ENCODE measurements at regions not wholly inside any gene's neighbourhood (a gene's known extent, or its start where the extent isn't known, plus 50 kb on each side); places are given as distances from the start of the nearest gene placed in this dataset.
"Not testable (repeated sequence)": the region's sequence is repeated elsewhere in the genome, so short reads cannot be mapped to it uniquely, and the experiment has no call there.

- peak; percentile 44 for DNase-seq (ENCODE audit: low read depth)
Measured at GRCh38 chr10:22158426-22158825, 59.4 kb downstream of the EBLN1 start.

- DNase-seq (ENCODE audit: low read depth) = peak; percentile 8
Measured at GRCh38 chr10:22156750-22157149, 61.1 kb downstream of the EBLN1 start.

GRCh38 chr10:22152403-22152802, 65.4 kb downstream of the EBLN1 start:
- DNase-seq (ENCODE audit: low read depth) = no peak

GRCh38 chr10:22150842-22151241, 67.0 kb downstream of the EBLN1 start:
- no peak for DNase-seq (ENCODE audit: low read depth)

GRCh38 chr10:22148961-22149360, 68.9 kb downstream of the EBLN1 start:
- peak; percentile 32 for DNase-seq (ENCODE audit: low read depth)

GRCh38 chr10:22145873-22146272, 71.9 kb downstream of the EBLN1 start:
- DNase-seq (ENCODE audit: low read depth) = not testable (repeated sequence)

- no peak for DNase-seq (ENCODE audit: low read depth)
Measured at GRCh38 chr10:22137542-22137941, 80.3 kb downstream of the EBLN1 start.

- DNase-seq (ENCODE audit: low read depth) = no peak
Measured at GRCh38 chr10:22135591-22135990, 82.2 kb downstream of the EBLN1 start.

GRCh38 chr10:22133749-22134624, 83.8 kb downstream of the EBLN1 start:
- DNase-seq (ENCODE audit: low read depth) = peak; percentile 39

- DNase-seq (ENCODE audit: low read depth) = not testable (repeated sequence)
Measured at GRCh38 chr10:22130824-22131223, 87.0 kb downstream of the EBLN1 start.

GRCh38 chr10:22129612-22130011, 88.2 kb downstream of the EBLN1 start:
- not testable (repeated sequence) for DNase-seq (ENCODE audit: low read depth)

- DNase-seq (ENCODE audit: low read depth) = not testable (repeated sequence)
Measured at GRCh38 chr10:22121181-22121580, 96.6 kb downstream of the EBLN1 start.

- DNase-seq (ENCODE audit: low read depth) = not testable (repeated sequence)
Measured at GRCh38 chr10:22120072-22120471, 97.7 kb downstream of the EBLN1 start.

- DNase-seq (ENCODE audit: low read depth) = not testable (repeated sequence)
Measured at GRCh38 chr10:22119575-22119974, 98.2 kb downstream of the EBLN1 start.

GRCh38 chr10:22111705-22112104, 106.1 kb downstream of the EBLN1 start:
- no peak for DNase-seq (ENCODE audit: low read depth)

- DNase-seq (ENCODE audit: low read depth) = no peak
Measured at GRCh38 chr10:22111260-22111659, 106.6 kb downstream of the EBLN1 start.

- DNase-seq (ENCODE audit: low read depth) = no peak
Measured at GRCh38 chr10:22110761-22111160, 107.1 kb downstream of the EBLN1 start.

- DNase-seq (ENCODE audit: low read depth) = no peak
Measured at GRCh38 chr10:22105270-22105669, 101.7 kb upstream of the DNAJC1 start.

- DNase-seq (ENCODE audit: low read depth) = peak; percentile 16
Measured at GRCh38 chr10:22103701-22104470, 100.4 kb upstream of the DNAJC1 start.

- no peak for DNase-seq (ENCODE audit: low read depth)
Measured at GRCh38 chr10:22097696-22098095, 94.2 kb upstream of the DNAJC1 start.

- not testable (repeated sequence) for DNase-seq (ENCODE audit: low read depth)
Measured at GRCh38 chr10:22091260-22091659, 87.7 kb upstream of the DNAJC1 start.

GRCh38 chr10:22087402-22087738, 83.8 kb upstream of the DNAJC1 start:
- no peak for DNase-seq (ENCODE audit: low read depth)

- DNase-seq (ENCODE audit: low read depth) = peak; percentile 73
Measured at GRCh38 chr10:22086730-22087401, 83.3 kb upstream of the DNAJC1 start.
